GM13976 (cell line): ENCODE measurements at regions not wholly inside any gene's neighbourhood (a gene's known extent, or its start where the extent isn't known, plus 50 kb on each side); places are given as distances from the start of the nearest gene placed in this dataset.

Experiments used
- DNase-seq: peaks from one replicate; pipeline ENCODE4 v3.0.0; 2012; ENCODE audit warnings: low spot score
- CTCF ChIP-seq: IDR thresholded peaks from 2 replicates; pipeline ENCODE4 v1.5.1; 2012; ENCODE audit warnings: borderline replicate concordance, mild to moderate bottlenecking; ENCODE audit not compliant: insufficient read depth; ENCODE audit errors: extremely low read depth, missing control alignments, control extremely low read depth
- in situ Hi-C: fragments of 300-500 bp; cut with MboI; formaldehyde crosslinking; loops from one replicate; pipeline ENCODE4 v1.12.0; 2022; ENCODE audit warnings: low sequenced_read_pairs, mixed read lengths, inconsistent platforms; ENCODE audit not compliant: unreplicated experiment

GRCh38 chr3:25130724-25131520 is 297.1 kb upstream of the RARB start:
- in situ Hi-C loops: no loop called here
- TF ChIP-seq CTCF: no peak

GRCh38 chr3:25133588-25133987 is 294.5 kb upstream of the RARB start:
- no peak for DNase-seq
- TF ChIP-seq CTCF: no peak
- in situ Hi-C loops: no loop called here

More at GRCh38 chr3:25130724-25131520, 297.1 kb upstream of the RARB start:
- no peak for DNase-seq

- no peak for DNase-seq
- in situ Hi-C loops: no loop called here
- TF ChIP-seq CTCF: no peak
Observed at GRCh38 chr3:25137606-25138005, 290.5 kb upstream of the RARB start.

GRCh38 chr3:25139267-25139666 is 288.8 kb upstream of the RARB start:
- TF ChIP-seq CTCF: no peak
- in situ Hi-C loops: no loop called here
- no peak for DNase-seq

- TF ChIP-seq CTCF: no peak
- in situ Hi-C loops: no loop called here
- DNase-seq: no peak
Observed at GRCh38 chr3:25142609-25143355, 285.3 kb upstream of the RARB start.

GRCh38 chr3:25143356-25144025 is 284.6 kb upstream of the RARB start:
- in situ Hi-C loops: no loop called here
- no peak for DNase-seq
- no peak for TF ChIP-seq CTCF
